GM12878 (cell line): ENCODE measurements at regions not wholly inside any gene's neighbourhood (a gene's known extent, or its start where the extent isn't known, plus 50 kb on each side); places are given as distances from the start of the nearest gene placed in this dataset.

Source experiments
- ATAC-seq: fragments of 200-7000 bp; cut with Tn5 transposase; 3 replicates; pipeline ENCODE4 v1.9.1; 2020; ENCODE audit warnings: mild to moderate bottlenecking, moderate library complexity
- BruUV-seq: library from RNA; stranded (reverse); fragments of 400-500 nt; replicated peaks from 2 replicates; lab custom pipeline; 2021; lab: Mats Ljungman, UMichigan
- CTCF ChIA-PET: fragments of 300-600 bp; sonication (Branson Sonifier 250); formaldehyde crosslinking; extraction: SDS; loops from one replicate; lab custom pipeline; 2021; ENCODE audit warnings: inconsistent platforms; lab: Yijun Ruan, JAX
- POLR2A ChIA-PET: fragments of 350-600 bp; formaldehyde crosslinking; extraction: SDS; loops from one replicate; lab custom pipeline; 2021; ENCODE audit warnings: inconsistent platforms; lab: Charles Lee
- RAD21 ChIA-PET: fragments of 300-600 bp; sonication (Branson Sonifier 250); formaldehyde crosslinking; loops from one replicate; lab custom pipeline; 2023; ENCODE audit warnings: antibody characterized with exemption; ENCODE audit not compliant: unreplicated experiment; lab: Charles Lee
- SMC1A ChIA-PET: fragments of 300-600 bp; sonication (Branson Sonifier 250); formaldehyde crosslinking; loops from one replicate; lab custom pipeline; 2023; ENCODE audit not compliant: unreplicated experiment, uncharacterized antibody; lab: Charles Lee
- DNase-seq: peaks from one replicate; pipeline ENCODE4 v3.0.0-alpha.2; 2011; ENCODE audit warnings: low read depth, low spot score
- FAIRE-seq: peaks from 3 replicates; lab custom pipeline; 2011; peaks lifted over from hg19 to GRCh38; lab: Jason Lieb, UNC
- H2AFZ ChIP-seq: 2 replicates; pipeline ENCODE4 v1.6.0; 2011; ENCODE audit warnings: low read depth, low read length, control low read depth; ENCODE audit not compliant: control insufficient read depth
- H3K27ac ChIP-seq: 2 replicates; pipeline ENCODE4 v1.5.1; 2011; ENCODE audit warnings: control low read depth; ENCODE audit not compliant: control insufficient read depth, insufficient read depth
- H3K27me3 ChIP-seq, 2 experiments: replicated peaks in 1 of 2; 2 replicates each; pipeline versions ENCODE4 v1.6.0 to v1.6.1; 2011; ENCODE audit warnings: low read length in 1 of 2; ENCODE audit not compliant: control insufficient read depth in 2 of 2, insufficient read depth in 2 of 2
- H3K36me3 ChIP-seq, 2 experiments: 2 replicates each; pipeline ENCODE4 v1.5.1; 2011; ENCODE audit warnings: low read length in 1 of 2; ENCODE audit not compliant: control insufficient read depth in 2 of 2, insufficient read depth in 2 of 2
- H3K4me1 ChIP-seq: 2 replicates; pipeline ENCODE4 v1.6.1; 2011; ENCODE audit warnings: mild to moderate bottlenecking, low read length, moderate library complexity, mixed read lengths; ENCODE audit not compliant: control insufficient read depth, insufficient read depth
- H3K4me2 ChIP-seq: 2 replicates; pipeline ENCODE4 v1.6.0; 2011; ENCODE audit warnings: control low read depth; ENCODE audit not compliant: control insufficient read depth, insufficient read depth
- H3K4me3 ChIP-seq: fragments of 200-600 bp; sonication (generic); 2 replicates; pipeline ENCODE4 v1.5.1; 2016
- H3K79me2 ChIP-seq: 2 replicates; pipeline ENCODE4 v1.6.0; 2011; ENCODE audit warnings: low read length; ENCODE audit not compliant: control insufficient read depth, insufficient read depth
- H3K9ac ChIP-seq: 2 replicates; pipeline ENCODE4 v1.8.0; 2011; ENCODE audit warnings: low read length, control low read depth, mixed read lengths; ENCODE audit not compliant: control insufficient read depth, insufficient read depth
- H3K9me3 ChIP-seq: replicated peaks from 3 replicates; pipeline ENCODE4 v1.5.1; 2011; ENCODE audit warnings: mild to moderate bottlenecking, low read length; ENCODE audit not compliant: control insufficient read depth, insufficient read depth
- H4K20me1 ChIP-seq: 2 replicates; pipeline ENCODE4 v1.6.0; 2011; ENCODE audit not compliant: control insufficient read depth, insufficient read depth
- ASH2L ChIP-seq: fragments of 300-600, 200-600 bp; sonication (generic); IDR thresholded peaks from 2 replicates; pipeline ENCODE4 v1.6.1; 2017; ENCODE audit warnings: low read depth, mild to moderate bottlenecking, borderline replicate concordance
- BRCA1 ChIP-seq: IDR thresholded peaks from 2 replicates; pipeline ENCODE4 v1.6.1; 2011; ENCODE audit warnings: low read depth, low read length, improper control_type of control experiment
- CREB1 ChIP-seq: IDR thresholded peaks from 2 replicates; pipeline ENCODE4 v1.6.1; 2012; ENCODE audit warnings: low read depth, mild to moderate bottlenecking, inconsistent platforms
- EGR1 ChIP-seq, 2 experiments: IDR thresholded peaks; 1 replicate in 1 of 2; 2 replicates in 1 of 2; pipeline ENCODE4 v1.6.1; 2011 to 2012; ENCODE audit warnings: low read depth in 2 of 2, low read length in 2 of 2, borderline replicate concordance in 1 of 2, mild to moderate bottlenecking in 1 of 2, moderate library complexity in 1 of 2
- EP300 ChIP-seq, 2 experiments: fragments of 150-350 bp in 1 of 2; IDR thresholded peaks; 2 replicates each; pipeline ENCODE4 v1.6.1; 2011 to 2012; ENCODE audit warnings: low read depth in 2 of 2, low read length in 2 of 2, borderline replicate concordance in 1 of 2, improper control_type of control experiment in 1 of 2, inconsistent platforms in 1 of 2; ENCODE audit not compliant: control insufficient read depth in 1 of 2
- GABPA ChIP-seq: IDR thresholded peaks from 2 replicates; pipeline ENCODE4 v1.6.1; 2014; ENCODE audit warnings: antibody characterized with exemption, low read depth, mild to moderate bottlenecking, inconsistent platforms
- HSF1 ChIP-seq: fragments of 150-350 bp; IDR thresholded peaks from 2 replicates; pipeline ENCODE4 v1.6.1; 2014; ENCODE audit warnings: mild to moderate bottlenecking, low read depth, low read length
- IKZF2 ChIP-seq, 2 experiments: fragments of 450-650 bp; IDR thresholded peaks; 2 replicates each; pipeline ENCODE4 v1.6.1; 2017; ENCODE audit warnings: mild to moderate bottlenecking in 2 of 2, moderate library complexity in 2 of 2
- IRF4 ChIP-seq: IDR thresholded peaks from 2 replicates; pipeline ENCODE4 v1.6.1; 2011; ENCODE audit warnings: low read depth, low read length
- MAX ChIP-seq: IDR thresholded peaks from 2 replicates; pipeline ENCODE4 v1.6.1; 2012; ENCODE audit warnings: low read depth, low read length, improper control_type of control experiment
- MEF2B ChIP-seq: fragments of 450-650 bp; IDR thresholded peaks from 2 replicates; pipeline ENCODE4 v1.6.1; 2018; ENCODE audit warnings: mild to moderate bottlenecking, moderate library complexity; ENCODE audit not compliant: partially characterized antibody, poor library complexity, severe bottlenecking
- MTA3 ChIP-seq: IDR thresholded peaks from 2 replicates; pipeline ENCODE4 v1.6.1; 2012; ENCODE audit warnings: low read length, inconsistent platforms, borderline replicate concordance
- NFYA ChIP-seq: IDR thresholded peaks from 2 replicates; pipeline ENCODE4 v1.6.1; 2011; ENCODE audit warnings: low read depth, mild to moderate bottlenecking, low read length, improper control_type of control experiment, borderline replicate concordance
- POLR2A ChIP-seq: IDR thresholded peaks from 2 replicates; pipeline ENCODE4 v1.6.1; 2011; ENCODE audit warnings: low read depth, mild to moderate bottlenecking, low read length
- REST ChIP-seq: IDR thresholded peaks from 2 replicates; pipeline ENCODE4 v1.6.1; 2012; ENCODE audit warnings: mild to moderate bottlenecking, low read depth, low read length
- RUNX3 ChIP-seq: IDR thresholded peaks from 2 replicates; pipeline ENCODE4 v1.6.1; 2012; ENCODE audit warnings: low read length, inconsistent platforms
- TARDBP ChIP-seq: IDR thresholded peaks from 2 replicates; pipeline ENCODE4 v1.6.1; 2016; ENCODE audit warnings: borderline replicate concordance
- USF1 ChIP-seq: IDR thresholded peaks from 2 replicates; pipeline ENCODE4 v1.6.1; 2011; ENCODE audit warnings: borderline replicate concordance, low read depth, mild to moderate bottlenecking, moderate library complexity, mixed read lengths, low read length; ENCODE audit not compliant: insufficient read depth; ENCODE audit errors: extremely low read length
- ZNF207 ChIP-seq: fragments of 450-650 bp; IDR thresholded peaks from 2 replicates; pipeline ENCODE4 v1.6.1; 2014; ENCODE audit warnings: antibody characterized with exemption, mild to moderate bottlenecking, borderline replicate concordance
- in situ Hi-C: fragments of 300-500 bp; cut with MboI; formaldehyde crosslinking; loops from 9 replicates; pipeline ENCODE4 v1.14.3; 2018; ENCODE audit warnings: mixed read lengths
- intact Hi-C: fragments of 100-400 bp; cut with micrococcal nuclease; formaldehyde crosslinking; loops from one replicate; pipeline ENCODE4 v1.14.2; 2022; ENCODE audit not compliant: unreplicated experiment
- TF ChIP-seq, protein P1 (sequence below): IDR thresholded peaks from 2 replicates; pipeline ENCODE4 v1.6.1; 2012; ENCODE audit warnings: low read depth, low read length, improper control_type of control experiment

DNA sequence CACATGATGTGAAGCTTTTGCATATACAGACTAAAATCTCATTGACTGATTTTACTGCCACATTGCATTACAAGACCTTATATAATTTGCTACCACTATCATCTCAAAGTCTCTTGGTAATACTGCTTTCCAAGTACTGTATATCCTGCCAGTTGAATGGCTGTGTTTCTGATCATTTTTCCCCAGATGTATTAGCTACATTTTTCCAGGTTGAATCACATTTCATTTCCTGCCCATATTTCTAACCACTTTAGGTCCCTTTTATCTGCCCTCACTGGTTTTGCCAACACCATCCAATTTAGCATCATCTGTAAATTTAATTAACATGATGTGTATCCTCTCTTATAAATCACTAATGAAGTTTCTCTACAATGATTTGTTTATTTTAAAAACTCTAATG is 365.7 kb upstream of the PMFBP1 start:
- TF ChIP-seq GABPA (no peak), POLR2A (no peak), HSF1 (no peak), EGR1 (IDR thresholded peaks at IDR 0.05; ENCODE audit: borderline replicate concordance in 1 of 2, low read depth in 2 of 2, low read length in 2 of 2) (no peak), IRF4 (no peak), EP300 (IDR thresholded peaks at IDR 0.05; ENCODE audit: borderline replicate concordance in 1 of 2, control insufficient read depth in 1 of 2, low read depth in 2 of 2, low read length in 2 of 2) (no peak), IKZF2 (IDR thresholded peaks at IDR 0.05) (no peak), MAX (no peak), BRCA1 (no peak), RUNX3 (no peak), NFYA (no peak), MEF2B (no peak), CREB1 (no peak), REST (no peak), TARDBP (no peak), ZNF207 (no peak), MTA3 (no peak), USF1 (no peak), ASH2L (no peak)
- TF ChIP-seq, protein P1, sequence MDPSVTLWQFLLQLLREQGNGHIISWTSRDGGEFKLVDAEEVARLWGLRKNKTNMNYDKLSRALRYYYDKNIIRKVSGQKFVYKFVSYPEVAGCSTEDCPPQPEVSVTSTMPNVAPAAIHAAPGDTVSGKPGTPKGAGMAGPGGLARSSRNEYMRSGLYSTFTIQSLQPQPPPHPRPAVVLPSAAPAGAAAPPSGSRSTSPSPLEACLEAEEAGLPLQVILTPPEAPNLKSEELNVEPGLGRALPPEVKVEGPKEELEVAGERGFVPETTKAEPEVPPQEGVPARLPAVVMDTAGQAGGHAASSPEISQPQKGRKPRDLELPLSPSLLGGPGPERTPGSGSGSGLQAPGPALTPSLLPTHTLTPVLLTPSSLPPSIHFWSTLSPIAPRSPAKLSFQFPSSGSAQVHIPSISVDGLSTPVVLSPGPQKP = no peak
- ATAC-seq = no peak
- Histone ChIP-seq H4K20me1 (no peaks in the 10 kb centered on the region), H3K79me2 (no peaks in the 10 kb centered on the region), H3K27me3 (no peaks in the 10 kb centered on the region), H3K9ac (no peak overlapping the region), H3K4me2 (no peak overlapping the region), H2AFZ (no peak overlapping the region), H3K4me1 (no peaks in the 10 kb centered on the region), H3K36me3 (no peaks in the 10 kb centered on the region), H3K9me3 (no peaks in the 10 kb centered on the region), H3K27ac (no peak overlapping the region), H3K4me3 (no peak overlapping the region)
- RAD21 ChIA-PET = interaction anchor here (0.8 kb wide), 1 partner anchor 556 kb away, joined by 3 read pairs; no protein-coding TSS in a partner anchor
- in situ Hi-C loops = no loop called here
- POLR2A ChIA-PET = no interaction called here
- FAIRE-seq = no peak
- SMC1A ChIA-PET = no interaction called here
- no peak for DNase-seq
- BruUV-seq = no TSS peak
- CTCF ChIA-PET = no interaction called here
- intact Hi-C loops = no loop called here
